Smooth muscle cell of the brain vasculature (primary cell): ENCODE measurements at regions not wholly inside any gene's neighbourhood (a gene's known extent, or its start where the extent isn't known, plus 50 kb on each side); places are given as distances from the start of the nearest gene placed in this dataset.
"Not testable (repeated sequence)": the region's sequence is repeated elsewhere in the genome, so short reads cannot be mapped to it uniquely, and the experiment has no call there.

Experiments used
- DNase-seq: peaks from one replicate; pipeline ENCODE4 v3.0.0-alpha.2; 2012; ENCODE audit warnings: low read depth, low spot score

DNA sequence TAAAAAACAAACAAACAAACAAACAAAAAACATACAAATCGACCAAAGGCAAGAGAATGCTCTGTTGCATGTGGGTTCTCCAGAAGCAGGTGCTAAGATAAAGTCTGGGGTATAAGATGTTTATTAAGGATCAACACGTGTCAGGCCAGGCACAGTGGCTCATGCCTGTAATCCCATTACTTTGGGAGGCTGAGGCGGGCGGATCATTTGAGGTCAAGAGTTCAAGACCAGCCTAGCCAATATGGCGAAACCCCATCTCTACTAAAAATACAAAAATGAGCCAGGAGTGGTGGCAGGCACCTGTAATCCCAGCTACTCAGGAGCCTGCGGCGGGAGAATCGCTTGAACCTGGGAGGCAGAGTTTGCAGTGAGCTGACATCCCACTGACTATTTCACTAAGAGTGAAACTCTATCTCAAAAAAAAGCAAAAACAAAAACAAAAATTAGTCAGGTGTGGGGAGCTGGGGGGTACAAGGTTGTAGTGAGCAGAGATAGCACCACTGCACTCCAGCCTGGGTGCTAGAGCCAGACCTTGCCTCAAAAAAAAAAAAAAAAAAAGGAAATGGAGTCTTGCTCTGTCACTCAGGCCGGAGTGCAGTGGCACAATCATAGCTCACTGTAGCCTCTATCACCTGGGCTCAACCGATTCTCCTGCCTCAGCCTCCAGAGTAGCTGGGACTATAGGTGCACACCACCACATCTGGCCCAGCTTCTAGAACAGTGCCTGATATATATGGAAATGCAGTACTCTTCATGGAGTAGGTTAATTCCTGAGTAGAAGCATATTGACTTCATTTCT lies 86.8 kb upstream of the JARID2 start:
- no peak for DNase-seq

DNA sequence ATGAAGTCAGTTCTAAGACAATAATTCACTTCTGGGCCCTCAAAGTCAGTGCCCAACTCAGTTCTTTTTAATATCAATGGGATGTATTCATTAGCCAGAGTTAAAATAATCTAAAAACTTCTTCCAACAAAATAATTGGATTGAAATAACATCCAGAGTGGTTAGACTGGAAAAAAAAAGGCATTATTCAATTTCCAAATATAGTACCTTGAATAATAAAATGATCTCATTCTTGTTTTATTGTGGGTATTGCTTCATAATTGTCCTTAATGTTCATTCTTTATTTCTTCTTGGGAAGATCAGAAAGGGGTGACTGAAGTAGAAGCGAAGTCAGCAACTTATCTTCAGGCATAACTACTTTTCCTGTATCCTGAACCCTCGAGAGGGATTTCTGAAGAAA lies 85.1 kb upstream of the JARID2 start:
- no peak for DNase-seq

GRCh38 chr6:15164855-15165254 lies 81.0 kb upstream of the JARID2 start:
- not testable (repeated sequence) for DNase-seq

DNA sequence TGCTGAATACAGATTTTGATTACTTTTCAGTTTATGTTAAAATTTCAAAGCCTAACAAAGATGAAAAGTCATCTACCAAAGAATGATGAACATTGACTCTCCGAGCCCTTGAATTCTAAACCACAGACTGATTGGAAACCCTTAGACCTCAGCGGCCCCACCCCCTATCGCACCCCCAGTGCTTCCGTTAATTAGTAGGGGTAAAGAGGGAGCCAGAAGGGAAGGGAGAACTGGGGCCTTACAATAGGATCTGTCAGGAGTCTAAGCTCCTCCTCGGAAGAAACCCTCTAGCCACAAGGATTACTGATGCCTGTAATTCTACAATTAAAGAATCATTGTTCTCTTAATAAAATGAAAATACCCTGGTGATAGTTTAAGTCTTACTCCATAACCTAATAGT lies 79.7 kb upstream of the JARID2 start:
- DNase-seq = no peak

DNA sequence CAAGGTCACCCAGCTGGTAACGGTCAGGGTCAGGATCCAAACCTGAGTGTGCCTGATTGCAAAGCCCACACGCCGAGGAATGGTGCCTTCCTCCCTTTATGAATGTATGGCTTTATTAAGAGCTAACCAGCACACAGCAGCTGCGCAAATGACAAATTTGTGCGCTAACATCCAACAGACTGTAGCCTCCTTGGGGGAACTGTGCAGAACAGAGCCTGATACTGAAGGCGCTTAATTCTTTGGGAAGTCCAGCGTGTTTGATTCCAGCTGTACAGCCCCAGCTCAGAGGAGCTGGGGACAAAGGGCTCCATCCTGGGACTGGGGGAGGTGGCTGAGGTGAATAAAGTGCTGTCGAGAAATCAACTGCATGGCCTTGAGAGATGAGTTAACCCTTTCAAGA lies 75.7 kb upstream of the JARID2 start:
- DNase-seq = no peak

DNA sequence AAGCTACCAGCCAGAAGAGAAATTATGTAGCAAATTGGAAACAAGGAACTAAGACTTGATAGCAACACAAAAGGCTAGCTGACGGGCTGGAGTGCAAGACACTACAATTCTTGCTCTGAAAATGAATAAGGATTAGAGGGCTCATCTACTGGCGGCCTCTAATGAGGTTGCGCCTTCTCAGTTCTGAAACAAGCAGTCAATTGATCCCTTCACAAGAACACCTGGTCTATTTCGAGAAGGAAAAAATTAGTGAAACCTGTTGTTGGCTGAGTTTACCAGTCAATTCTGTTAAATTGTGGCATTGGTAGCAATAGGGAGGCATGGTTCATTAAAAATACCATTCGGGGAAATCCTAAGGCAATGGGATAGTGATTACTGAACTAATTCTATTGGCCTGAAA lies 74.8 kb upstream of the JARID2 start:
- no peak for DNase-seq

DNA sequence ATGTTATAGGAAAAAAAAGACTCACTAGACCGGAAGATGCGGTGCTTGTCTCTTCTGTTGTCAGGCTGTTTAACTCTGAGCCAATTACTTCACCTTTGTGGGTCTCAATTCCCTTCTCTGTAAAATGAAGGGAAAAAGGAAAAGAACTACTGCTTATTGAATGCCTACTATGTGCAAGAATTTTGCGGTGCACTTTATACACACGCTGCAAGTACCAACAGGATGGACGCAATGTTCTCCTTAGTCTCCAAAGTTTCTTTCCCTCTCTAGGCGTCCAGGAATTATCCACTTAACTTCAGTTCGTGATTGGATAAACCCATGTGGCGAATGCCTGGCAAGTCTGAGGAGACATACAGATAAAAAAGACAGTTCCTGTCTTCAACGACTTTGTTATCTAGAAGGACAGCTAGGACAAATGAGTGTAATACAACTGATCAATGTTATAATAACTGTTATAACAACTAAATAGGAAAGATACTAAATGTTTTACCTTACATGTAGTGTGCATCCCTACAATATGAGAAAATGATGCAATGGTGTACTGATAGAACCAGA lies 69.0 kb upstream of the JARID2 start:
- DNase-seq = no peak

- DNase-seq = no peak
Observed at GRCh38 chr6:15183979-15184378, 61.9 kb upstream of the JARID2 start.

- DNase-seq = no peak
Observed at GRCh38 chr6:15184441-15184861, 61.4 kb upstream of the JARID2 start.

GRCh38 chr6:15185111-15185510 lies 60.8 kb upstream of the JARID2 start:
- not testable (repeated sequence) for DNase-seq

GRCh38 chr6:15193451-15193850 lies 52.4 kb upstream of the JARID2 start:
- not testable (repeated sequence) for DNase-seq

DNA sequence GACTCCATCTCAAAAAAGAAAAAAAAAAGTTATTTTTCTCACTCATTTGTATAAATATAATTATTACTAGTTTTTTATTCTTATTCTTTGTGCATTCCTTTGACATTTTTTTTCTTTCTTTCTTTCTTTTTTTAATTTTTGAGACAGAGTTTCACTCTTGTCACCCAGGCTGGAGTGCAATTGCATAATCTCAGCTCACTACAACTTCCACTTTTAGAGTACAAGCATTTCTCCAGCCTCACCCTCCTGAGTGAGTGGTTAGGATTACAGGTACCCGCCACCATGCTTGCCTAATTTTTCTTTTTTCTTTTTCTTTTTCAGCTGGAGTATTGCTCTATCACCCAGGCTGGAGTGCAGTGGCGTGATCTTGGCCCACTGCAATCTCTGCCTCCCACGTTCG lies 51.4 kb upstream of the JARID2 start:
- DNase-seq = no peak
